ENCODE measurements at regions not wholly inside any gene's neighbourhood (a gene's known extent, or its start where the extent isn't known, plus 50 kb on each side); places are given as distances from the start of the nearest gene placed in this dataset.

DNA sequence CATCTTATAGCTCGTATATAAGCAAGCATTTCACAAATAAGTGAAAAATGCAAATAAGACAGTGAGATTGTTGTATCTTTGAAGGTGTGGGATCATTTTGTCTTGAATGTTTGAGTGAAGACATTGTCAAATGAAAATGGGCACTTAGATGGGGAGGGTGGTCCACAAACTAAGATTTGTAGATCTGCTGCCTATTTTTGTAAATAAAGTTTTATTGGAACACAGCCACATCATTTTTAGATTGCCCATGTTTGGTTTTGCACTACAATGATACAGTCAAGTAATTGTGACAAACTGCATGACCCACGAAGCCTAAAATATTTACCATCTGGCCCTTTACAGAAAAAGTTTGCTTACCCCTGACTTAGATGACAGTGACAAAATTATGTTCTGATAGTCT, 156.7 kb downstream of the PAH start:
- no peak for DNase-seq (ENCODE audit: extremely low read depth, low read depth)
- TF ChIP-seq, protein P1, sequence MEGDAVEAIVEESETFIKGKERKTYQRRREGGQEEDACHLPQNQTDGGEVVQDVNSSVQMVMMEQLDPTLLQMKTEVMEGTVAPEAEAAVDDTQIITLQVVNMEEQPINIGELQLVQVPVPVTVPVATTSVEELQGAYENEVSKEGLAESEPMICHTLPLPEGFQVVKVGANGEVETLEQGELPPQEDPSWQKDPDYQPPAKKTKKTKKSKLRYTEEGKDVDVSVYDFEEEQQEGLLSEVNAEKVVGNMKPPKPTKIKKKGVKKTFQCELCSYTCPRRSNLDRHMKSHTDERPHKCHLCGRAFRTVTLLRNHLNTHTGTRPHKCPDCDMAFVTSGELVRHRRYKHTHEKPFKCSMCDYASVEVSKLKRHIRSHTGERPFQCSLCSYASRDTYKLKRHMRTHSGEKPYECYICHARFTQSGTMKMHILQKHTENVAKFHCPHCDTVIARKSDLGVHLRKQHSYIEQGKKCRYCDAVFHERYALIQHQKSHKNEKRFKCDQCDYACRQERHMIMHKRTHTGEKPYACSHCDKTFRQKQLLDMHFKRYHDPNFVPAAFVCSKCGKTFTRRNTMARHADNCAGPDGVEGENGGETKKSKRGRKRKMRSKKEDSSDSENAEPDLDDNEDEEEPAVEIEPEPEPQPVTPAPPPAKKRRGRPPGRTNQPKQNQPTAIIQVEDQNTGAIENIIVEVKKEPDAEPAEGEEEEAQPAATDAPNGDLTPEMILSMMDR (IDR thresholded peaks at IDR 0.05; ENCODE audit: low read depth, low read length): no peak

DNA sequence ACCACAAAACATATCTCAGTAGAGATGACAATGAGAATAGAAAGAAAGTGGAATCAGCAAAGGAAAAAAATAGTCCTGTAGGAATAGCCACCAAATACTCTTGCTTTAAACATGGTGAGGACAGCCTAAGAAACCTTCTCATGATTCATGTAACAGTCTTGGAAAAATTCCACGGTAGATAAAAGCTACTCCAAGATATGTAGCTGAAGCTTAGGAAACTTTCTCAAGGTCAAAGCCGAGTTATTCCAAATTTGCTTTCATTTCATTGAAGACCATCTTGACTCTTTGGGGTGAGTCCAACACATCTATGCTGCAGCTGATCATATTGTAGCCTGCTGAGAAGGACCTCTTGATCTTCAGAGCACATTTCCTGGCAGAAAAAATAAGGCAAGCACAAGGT, 157.6 kb downstream of the PAH start:
- TF ChIP-seq, protein P1 (IDR thresholded peaks at IDR 0.05; ENCODE audit: low read depth, low read length): no peak
- no peak for DNase-seq (ENCODE audit: extremely low read depth, low read depth)

DNA sequence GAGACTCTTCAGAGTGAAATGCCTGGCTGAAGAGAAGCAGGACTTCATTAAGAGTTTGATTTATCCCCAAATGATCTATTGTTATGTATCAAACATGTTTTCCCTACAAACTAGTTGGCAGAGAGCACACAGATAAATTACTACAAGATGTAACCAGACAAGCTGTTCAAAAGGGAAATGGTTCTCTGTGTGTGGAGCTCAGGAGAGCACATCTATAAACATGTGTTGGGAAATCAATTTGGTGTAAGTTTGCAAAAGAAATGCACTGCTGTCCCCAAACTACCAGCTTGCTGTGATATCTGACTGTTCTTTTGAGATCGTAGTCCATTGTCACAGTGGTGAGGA, 159.2 kb downstream of the PAH start:
- TF ChIP-seq, protein P1 (IDR thresholded peaks at IDR 0.05; ENCODE audit: low read depth, low read length): no peak

DNA sequence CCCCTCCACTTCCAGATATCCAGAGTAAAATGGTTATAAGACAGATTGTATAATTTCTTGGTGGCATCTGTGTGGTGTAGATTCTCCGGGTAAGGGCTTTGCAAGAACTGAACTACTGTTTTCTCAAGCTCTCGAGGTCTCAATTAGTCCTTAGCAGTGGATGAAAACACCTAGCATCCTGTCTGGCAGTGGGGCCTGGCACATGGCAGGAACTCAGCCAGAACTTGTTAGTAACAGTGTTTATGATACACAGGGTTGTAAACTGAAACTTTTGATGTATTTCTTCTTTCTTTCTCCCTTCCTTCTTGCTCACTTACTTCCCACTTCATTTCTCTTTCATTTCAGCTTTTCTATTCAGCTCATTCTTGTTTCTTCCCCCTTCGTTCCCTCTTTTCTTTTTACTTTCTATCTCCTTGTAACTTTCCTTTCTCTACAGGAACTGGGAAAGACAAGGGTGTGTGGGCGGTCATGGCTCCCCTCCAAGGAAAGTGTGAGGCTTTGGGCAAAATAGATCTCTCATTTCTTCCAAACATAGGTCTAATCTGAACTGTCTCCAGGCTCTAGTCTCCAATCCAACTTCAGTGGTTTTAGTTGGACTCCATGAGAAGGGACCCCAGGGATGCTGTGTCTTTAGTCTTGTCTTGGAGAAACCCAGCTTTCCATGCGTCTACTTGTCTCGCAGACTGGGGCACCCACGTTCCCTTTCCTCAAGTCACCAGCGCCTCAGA, 159.7 kb downstream of the PAH start:
- TF ChIP-seq, protein P1 (IDR thresholded peaks at IDR 0.05; ENCODE audit: low read depth, low read length): no peak

More for the DNA sequence above, 159.2 kb downstream of the PAH start:
- no peak for DNase-seq (ENCODE audit: extremely low read depth, low read depth)

DNA sequence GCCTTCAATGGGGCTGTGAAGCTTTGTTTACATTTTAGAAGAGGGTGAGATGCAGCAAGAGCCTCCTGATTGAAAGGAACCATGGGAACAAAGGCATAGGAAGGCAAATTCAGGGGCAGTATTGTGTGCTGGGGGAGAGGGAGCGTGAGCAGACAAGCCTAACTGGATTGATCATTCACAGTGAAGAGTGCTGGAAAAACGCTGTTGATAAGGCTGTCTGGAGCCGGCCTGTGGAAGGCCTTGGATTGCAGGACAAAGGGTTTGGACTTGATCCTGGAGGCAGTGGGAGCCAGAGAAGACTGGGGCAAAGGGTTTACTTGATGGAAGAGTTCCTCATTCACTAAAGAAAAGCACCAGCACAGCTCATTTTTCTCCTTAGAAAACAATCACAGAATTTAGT, 160.5 kb downstream of the PAH start:
- no peak for DNase-seq (ENCODE audit: extremely low read depth, low read depth)
- TF ChIP-seq, protein P1 (IDR thresholded peaks at IDR 0.05; ENCODE audit: low read depth, low read length): no peak

More for the DNA sequence above, 159.7 kb downstream of the PAH start:
- no peak for DNase-seq (ENCODE audit: extremely low read depth, low read depth)

DNA sequence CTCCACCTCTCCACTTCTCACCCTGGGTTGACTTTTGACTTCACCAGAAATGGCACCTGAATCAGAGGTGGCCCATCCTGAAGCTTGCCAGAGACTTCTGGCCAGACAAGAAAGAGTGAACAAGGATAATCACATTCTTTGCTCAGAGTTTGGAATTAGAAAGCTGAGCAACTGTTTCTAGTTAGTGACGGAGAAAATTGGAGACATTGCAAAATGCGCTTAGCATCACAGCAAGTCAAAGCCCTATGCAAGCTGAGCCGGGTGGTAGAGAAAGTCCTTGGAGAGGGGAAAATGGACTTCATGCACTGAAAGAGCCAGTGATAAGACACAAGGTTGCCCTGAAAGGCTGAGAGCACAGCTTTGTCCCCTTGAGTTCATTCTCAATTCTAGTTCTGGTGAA, 161.8 kb downstream of the PAH start:
- TF ChIP-seq, protein P1 (IDR thresholded peaks at IDR 0.05; ENCODE audit: low read depth, low read length): no peak
- no peak for DNase-seq (ENCODE audit: extremely low read depth, low read depth)

DNA sequence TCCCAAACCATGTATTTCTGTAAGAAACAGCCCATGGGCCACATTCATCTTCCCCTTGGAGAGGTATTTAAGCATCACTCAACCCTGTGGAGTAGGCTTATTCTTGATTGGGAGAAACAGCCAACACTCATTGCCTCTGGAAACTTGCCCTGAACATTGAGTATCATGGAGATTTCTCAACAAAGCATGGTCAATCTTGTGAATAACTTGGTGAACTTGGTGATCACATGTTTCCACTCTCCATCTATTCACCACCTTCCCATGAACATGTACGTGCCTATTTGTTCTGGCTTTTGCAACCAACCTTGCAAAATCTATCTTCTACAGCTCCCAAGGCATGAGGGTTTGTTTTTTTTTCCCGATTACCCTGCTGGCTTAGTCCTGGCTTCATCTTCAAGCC, 163.2 kb downstream of the PAH start:
- TF ChIP-seq, protein P1 (IDR thresholded peaks at IDR 0.05; ENCODE audit: low read depth, low read length): no peak
- no peak for DNase-seq (ENCODE audit: extremely low read depth, low read depth)
